ENCODE measurements at regions not wholly inside any gene's neighbourhood (a gene's known extent, or its start where the extent isn't known, plus 50 kb on each side); places are given as distances from the start of the nearest gene placed in this dataset.

- Histone ChIP-seq H4K20me1 (replicated peaks; ENCODE audit: control insufficient read depth, insufficient read depth, low read length) (no peaks in the 10 kb centered on the region), H3K4me1 (replicated peaks in 1 of 2; ENCODE audit: control insufficient read depth in 2 of 2, insufficient read depth in 2 of 2, low read length in 2 of 2) (no peaks in the 10 kb centered on the region), H3K4me3 (no peak overlapping the region), H3K27ac (ENCODE audit: extremely low read depth, low read depth, low read length) (no peak overlapping the region), H3K9me1 (ENCODE audit: control insufficient read depth, insufficient read depth, low read length) (no peaks in the 10 kb centered on the region), H2AFZ (ENCODE audit: low read depth, low read length) (no peak overlapping the region), H3K9ac (ENCODE audit: insufficient read depth in 1 of 2, low read depth in 2 of 2, low read length in 2 of 2) (no peak overlapping the region), H3K36me3 (ENCODE audit: control insufficient read depth, insufficient read depth, low read length) (no peaks in the 10 kb centered on the region), H3K27me3 (ENCODE audit: control insufficient read depth in 2 of 2, insufficient read depth in 2 of 2, low read length in 2 of 2) (no peaks in the 10 kb centered on the region), H3K79me2 (ENCODE audit: control insufficient read depth, insufficient read depth, low read length) (no peaks in the 10 kb centered on the region), H3K9me3 (replicated peaks; ENCODE audit: control insufficient read depth, insufficient read depth, low read depth, low read length) (no peaks in the 10 kb centered on the region), H3K4me2 (ENCODE audit: insufficient read depth, low read length) (no peak overlapping the region)
- WGBS (ENCODE audit: insufficient coverage, low coverage, missing lambda C conversion rate) = 67% methylated on average over 1 of the region's 1 CpG
- ChIA-PET POLR2A (interaction anchor here (0.9 kb wide), 1 partner anchor 104 kb away, joined by 3 read pairs; no protein-coding TSS in a partner anchor), CTCF (ENCODE audit: low intra/inter-chr PET ratio) (no interaction called here)
- in situ Hi-C loops (cut with MboI) = no loop called here
- BruUV-seq (replicated peaks) = no TSS peak
- ATAC-seq = no peak
- intact Hi-C loops (cut with micrococcal nuclease) = no loop called here
- no peak for FAIRE-seq
- DNase-seq (ENCODE audit: extremely low read depth in 1 of 4, low spot score in 3 of 4) = no peak
- TF ChIP-seq ZNF512 (tag; IDR thresholded peaks at IDR 0.05) = no peak
- TF ChIP-seq ZFP91 (CRISPR knock-in tag; IDR thresholded peaks at IDR 0.05) = no peak
- no peak for TF ChIP-seq ZNF584 (CRISPR knock-in tag; IDR thresholded peaks at IDR 0.05; ENCODE audit: low read depth)
- TF ChIP-seq NR2C1 (IDR thresholded peaks at IDR 0.05) = no peak
- TF ChIP-seq NR2C1 (tag; IDR thresholded peaks at IDR 0.05) = no peak
- no peak for TF ChIP-seq VEZF1 (CRISPR knock-in tag; IDR thresholded peaks at IDR 0.05)
- no peak for TF ChIP-seq ZNF217 (CRISPR knock-in tag; IDR thresholded peaks at IDR 0.05)
Measured at GRCh38 chr2:215685238-215685990, 249.5 kb upstream of the FN1 start.
